A673 (cell line): ENCODE measurements at regions not wholly inside any gene's neighbourhood (a gene's known extent, or its start where the extent isn't known, plus 50 kb on each side); places are given as distances from the start of the nearest gene placed in this dataset.

ENCODE experiments used
- BruUV-seq: library from RNA; stranded (reverse); fragments of 400-500 nt; replicated peaks from 2 replicates; lab custom pipeline; 2021; lab: Mats Ljungman, UMichigan
- CTCF ChIA-PET: fragments of 300-600 bp; sonication (Branson Sonifier 250); formaldehyde crosslinking; loops from one replicate; lab custom pipeline; 2022; ENCODE audit warnings: antibody characterized with exemption; lab: Charles Lee
- POLR2A ChIA-PET: fragments of 300-600 bp; sonication (Branson Sonifier 250); formaldehyde crosslinking; loops from one replicate; lab custom pipeline; 2022; ENCODE audit warnings: antibody characterized with exemption; ENCODE audit not compliant: low non-redundant PET; lab: Charles Lee
- DNase-seq: peaks from one replicate; pipeline ENCODE4 v3.0.0-alpha.2; 2015; ENCODE audit warnings: low spot score
- H3K27ac ChIP-seq: fragments of 200-600 bp; sonication (generic); 2 replicates; pipeline ENCODE4 v1.5.1; 2016; ENCODE audit warnings: mixed run types, low read depth, mild to moderate bottlenecking, mixed read lengths, antibody characterized with exemption, low read length; ENCODE audit not compliant: poor library complexity, severe bottlenecking
- H3K27me3 ChIP-seq: fragments of 200-600 bp; sonication (generic); replicated peaks from 2 replicates; pipeline ENCODE4 v1.6.1; 2017; ENCODE audit warnings: mixed run types, low read depth, mild to moderate bottlenecking, mixed read lengths, antibody characterized with exemption, low read length; ENCODE audit not compliant: insufficient read depth, poor library complexity
- H3K36me3 ChIP-seq: fragments of 200-600 bp; sonication (generic); 2 replicates; pipeline ENCODE4 v1.6.1; 2016; ENCODE audit warnings: mixed run types, mild to moderate bottlenecking, mixed read lengths, antibody characterized with exemption, low read length; ENCODE audit not compliant: insufficient read depth, poor library complexity, severe bottlenecking
- H3K4me1 ChIP-seq: fragments of 200-600 bp; sonication (generic); 2 replicates; pipeline ENCODE4 v1.6.1; 2017; ENCODE audit warnings: mixed run types, mild to moderate bottlenecking, mixed read lengths, antibody characterized with exemption, low read length; ENCODE audit not compliant: insufficient read depth, poor library complexity, severe bottlenecking
- H3K4me3 ChIP-seq: fragments of 200-600 bp; sonication (generic); 2 replicates; pipeline ENCODE4 v1.5.1; 2016; ENCODE audit warnings: low read depth, mixed run types, mild to moderate bottlenecking, mixed read lengths, low read length; ENCODE audit not compliant: poor library complexity, severe bottlenecking
- H3K9me3 ChIP-seq: fragments of 200-600 bp; sonication (generic); 2 replicates; pipeline ENCODE4 v1.6.1; 2016; ENCODE audit warnings: mixed run types, low read depth, mild to moderate bottlenecking, mixed read lengths, antibody characterized with exemption, low read length; ENCODE audit not compliant: poor library complexity, severe bottlenecking
- CTCF ChIP-seq: fragments of 300-800, 200-600 bp; sonication (generic); conservative IDR thresholded peaks from 2 replicates; pipeline ENCODE4 v1.5.1; 2017; ENCODE audit warnings: low read depth, mild to moderate bottlenecking, antibody characterized with exemption, low read length, moderate library complexity, mixed read lengths
- EZH2 ChIP-seq: fragments of 200-600 bp; sonication (generic); IDR thresholded peaks from 2 replicates; pipeline ENCODE4 v1.6.1; 2017; ENCODE audit warnings: borderline replicate concordance, low read depth, mild to moderate bottlenecking, mixed read lengths, antibody characterized with exemption, low read length; ENCODE audit not compliant: poor library complexity, severe bottlenecking
- intact Hi-C: fragments of 100-400 bp; cut with micrococcal nuclease; formaldehyde crosslinking; loops from one replicate; pipeline ENCODE4 v1.10.0; 2022; ENCODE audit not compliant: unreplicated experiment

GRCh38 chr9:115378241-115378640 is 260.3 kb upstream of the TNC start:
- Histone ChIP-seq H3K27me3 (no peaks in the 10 kb centered on the region), H3K4me3 (no peak overlapping the region), H3K36me3 (no peaks in the 10 kb centered on the region), H3K9me3 (peaks cover 10% of the 10 kb centered on the region), H3K27ac (no peak overlapping the region), H3K4me1 (no peaks in the 10 kb centered on the region)
- CTCF ChIA-PET = no interaction called here
- POLR2A ChIA-PET = no interaction called here
- intact Hi-C loops = no loop called here
- no TSS peak for BruUV-seq
- no peak for DNase-seq
- no peak for TF ChIP-seq EZH2
- TF ChIP-seq CTCF = no peak

GRCh38 chr9:115378758-115379157 is 260.8 kb upstream of the TNC start:
- Histone ChIP-seq H3K27me3 (no peaks in the 10 kb centered on the region), H3K27ac (no peak overlapping the region), H3K4me1 (no peaks in the 10 kb centered on the region), H3K9me3 (peaks cover 15% of the 10 kb centered on the region), H3K36me3 (no peaks in the 10 kb centered on the region), H3K4me3 (no peak overlapping the region)
- POLR2A ChIA-PET = no interaction called here
- DNase-seq = no peak
- TF ChIP-seq CTCF = no peak
- no peak for TF ChIP-seq EZH2
- BruUV-seq = no TSS peak
- CTCF ChIA-PET = no interaction called here
- intact Hi-C loops = no loop called here

- no TSS peak for BruUV-seq
- H3K27me3 ChIP-seq = no peaks in the 10 kb centered on the region
- DNase-seq = no peak
- TF ChIP-seq CTCF = no peak
- no peak for TF ChIP-seq EZH2
- no peaks in the 10 kb centered on the region for H3K36me3 ChIP-seq
- H3K4me1 ChIP-seq = no peaks in the 10 kb centered on the region
- H3K27ac ChIP-seq = no peak overlapping the region
- peaks cover 22% of the 10 kb centered on the region for H3K9me3 ChIP-seq
- intact Hi-C loops = no loop called here
- H3K4me3 ChIP-seq = no peak overlapping the region
- POLR2A ChIA-PET = no interaction called here
- CTCF ChIA-PET = no interaction called here
Observed at GRCh38 chr9:115379719-115380118, 261.8 kb upstream of the TNC start.

GRCh38 chr9:115382865-115383264 is 264.9 kb upstream of the TNC start:
- intact Hi-C loops = no loop called here

More at GRCh38 chr9:115382865-115383264, 264.9 kb upstream of the TNC start:
- Histone ChIP-seq H3K27ac (no peak overlapping the region), H3K4me3 (no peak overlapping the region), H3K4me1 (peaks cover 17% of the 10 kb centered on the region), H3K36me3 (no peaks in the 10 kb centered on the region), H3K27me3 (no peaks in the 10 kb centered on the region), H3K9me3 (peaks cover 22% of the 10 kb centered on the region)
- BruUV-seq = no TSS peak
- no peak for DNase-seq
- TF ChIP-seq CTCF = no peak
- no peak for TF ChIP-seq EZH2
- ChIA-PET CTCF (no interaction called here), POLR2A (no interaction called here)
